Esophagus squamous epithelium (tissue), 5 donors: ENCODE measurements at regions not wholly inside any gene's neighbourhood (a gene's known extent, or its start where the extent isn't known, plus 50 kb on each side); places are given as distances from the start of the nearest gene placed in this dataset.

ENCODE experiments used
- DNase-seq: peaks from one replicate; lab custom pipeline; 2025; lab: John Stamatoyannopoulos, UW
- H3K27ac ChIP-seq, 4 donors: fragments of 200-600 bp; sonication (generic); one replicate each; pipeline ENCODE4 v1.5.1; 2016 to 2019; ENCODE audit warnings: mild to moderate bottlenecking in 1 of 4
- H3K27me3 ChIP-seq, 4 donors: fragments of 200-600 bp; sonication (generic); 1 replicate in 3 of 4; 2 replicates in 1 of 4; pipeline versions ENCODE4 v1.5.1 to v1.6.0; 2017 to 2021; ENCODE audit warnings: antibody characterized with exemption in 1 of 4
- H3K36me3 ChIP-seq, 3 donors: fragments of 200-600 bp; sonication (generic); one replicate each; pipeline ENCODE4 v1.5.1; 2016 to 2019
- H3K4me1 ChIP-seq, 3 donors: fragments of 200-600 bp; sonication (generic); one replicate each; pipeline ENCODE4 v1.5.1; 2017 to 2019
- H3K4me3 ChIP-seq, 4 donors: fragments of 200-600 bp; sonication (generic); 1 replicate in 3 of 4; 2 replicates in 1 of 4; pipeline ENCODE4 v1.5.1; 2016 to 2019; ENCODE audit warnings: mild to moderate bottlenecking in 2 of 4, moderate library complexity in 1 of 4
- H3K9me3 ChIP-seq, 3 donors: fragments of 200-600 bp; sonication (generic); one replicate each; pipeline ENCODE4 v1.5.1; 2016 to 2019
- CTCF ChIP-seq, 6 experiments: fragments of 450-650 bp in 4 of 6; fragments of 200-600 bp in 2 of 6; sonication (generic) in 2 of 6; IDR thresholded peaks; one replicate each; pipeline ENCODE4 v1.5.1; 2016 to 2019; ENCODE audit warnings: antibody characterized with exemption in 6 of 6, mild to moderate bottlenecking in 4 of 6, moderate library complexity in 4 of 6
- POLR2A ChIP-seq, 4 donors: fragments of 450-650 bp; IDR thresholded peaks; one replicate each; pipeline ENCODE4 v1.6.1; 2017; ENCODE audit warnings: antibody characterized with exemption in 4 of 4, mild to moderate bottlenecking in 4 of 4, moderate library complexity in 3 of 4
- WGBS, 2 donors: methylation state at CpG; one replicate each; pipeline ENCODE4 v1.1.5; 2018; 5-methylcytosine and 5-hydroxymethylcytosine counted together
- intact Hi-C: fragments of 100-400 bp; cut with DNase I; formaldehyde crosslinking; loops from one replicate; pipeline ENCODE4 v1.15.0; 2022
- donor health status: DM: yes; HTN: yes; CAD: no.

- H3K36me3 ChIP-seq: no peaks in the 10 kb centered on the region
- H3K4me1 ChIP-seq: no peaks in the 10 kb centered on the region
- no peak for TF ChIP-seq POLR2A (IDR thresholded peaks at IDR 0.05)
- no peak for TF ChIP-seq CTCF (IDR thresholded peaks at IDR 0.05)
- H3K4me3 ChIP-seq: no peak overlapping the region
- intact Hi-C loops: no loop called here
- H3K27me3 ChIP-seq: no peaks in the 10 kb centered on the region
- DNase-seq: no peak
- H3K9me3 ChIP-seq: no peaks in the 10 kb centered on the region
- H3K27ac ChIP-seq: no peak overlapping the region
- 73 to 80% methylated on average over 6 of the region's 6 CpGs for WGBS, 2 donors
These were observed 259.0 kb downstream of the HNMT start for GRCh38 chr2:138223319-138223718.

- no peaks in the 10 kb centered on the region for H3K9me3 ChIP-seq
- TF ChIP-seq CTCF (IDR thresholded peaks at IDR 0.05) (no peak), POLR2A (IDR thresholded peaks at IDR 0.05) (no peak)
- H3K27ac ChIP-seq: no peak overlapping the region
- no peaks in the 10 kb centered on the region for H3K36me3 ChIP-seq
- intact Hi-C loops: no loop called here
- DNase-seq: no peak
- no peak overlapping the region for H3K4me3 ChIP-seq
- no peaks in the 10 kb centered on the region for H3K4me1 ChIP-seq
- no peaks in the 10 kb centered on the region for H3K27me3 ChIP-seq
These were observed 262.9 kb downstream of the HNMT start for GRCh38 chr2:138227195-138227594.

GRCh38 chr2:138228101-138228500, 263.8 kb downstream of the HNMT start:
- no peaks in the 10 kb centered on the region for H3K4me1 ChIP-seq
- H3K9me3 ChIP-seq: no peaks in the 10 kb centered on the region
- no peak for DNase-seq
- no peak overlapping the region for H3K4me3 ChIP-seq
- TF ChIP-seq CTCF (IDR thresholded peaks at IDR 0.05): no peak
- TF ChIP-seq POLR2A (IDR thresholded peaks at IDR 0.05): no peak
- 72 to 79% methylated on average over 2 of the region's 2 CpGs for WGBS, 2 donors
- H3K27me3 ChIP-seq: no peaks in the 10 kb centered on the region
- no peak overlapping the region for H3K27ac ChIP-seq
- H3K36me3 ChIP-seq: no peaks in the 10 kb centered on the region
- intact Hi-C loops: no loop called here

GRCh38 chr2:138234265-138234664, 267.3 kb upstream of the SPOPL start:
- WGBS, 2 donors: 76 to 80% methylated on average over 2 of the region's 2 CpGs
- TF ChIP-seq CTCF (IDR thresholded peaks at IDR 0.05) (no peak), POLR2A (IDR thresholded peaks at IDR 0.05) (no peak)
- DNase-seq: no peak
- Histone ChIP-seq H3K27ac (no peak overlapping the region), H3K4me3 (no peak overlapping the region), H3K9me3 (no peaks in the 10 kb centered on the region), H3K36me3 (no peaks in the 10 kb centered on the region), H3K4me1 (no peaks in the 10 kb centered on the region), H3K27me3 (no peaks in the 10 kb centered on the region)
- intact Hi-C loops: no loop called here

GRCh38 chr2:138235041-138235440, 266.5 kb upstream of the SPOPL start:
- intact Hi-C loops: no loop called here
- DNase-seq: no peak
- H3K27me3 ChIP-seq: no peaks in the 10 kb centered on the region
- H3K27ac ChIP-seq: no peak overlapping the region
- no peaks in the 10 kb centered on the region for H3K36me3 ChIP-seq
- H3K9me3 ChIP-seq: no peaks in the 10 kb centered on the region
- H3K4me1 ChIP-seq: no peaks in the 10 kb centered on the region
- WGBS, 2 donors: 90 to 91% methylated on average over 2 of the region's 2 CpGs
- TF ChIP-seq CTCF (IDR thresholded peaks at IDR 0.05) (no peak), POLR2A (IDR thresholded peaks at IDR 0.05) (no peak)
- no peak overlapping the region for H3K4me3 ChIP-seq
